ENCODE measurements at regions not wholly inside any gene's neighbourhood (a gene's known extent, or its start where the extent isn't known, plus 50 kb on each side); places are given as distances from the start of the nearest gene placed in this dataset.
A peak's percentile ranks its signal among the peaks of the same experiment; 100 is the strongest.

- H3F3A ChIP-seq (replicated peaks; ENCODE audit: insufficient read depth), result peaks cover 48% of the 10 kb centered on the region
- peaks cover 0 to 49% of the 10 kb centered on the region in 2 experiments; a peak in 3 of 4 replicates for H3K4me1 ChIP-seq (ENCODE audit: control insufficient read depth in 1 of 2, insufficient read depth in 2 of 2, low read depth in 1 of 2, low read length in 1 of 2)
- ChIA-PET CTCF (no interaction called here), POLR2A (no interaction called here)
- no peak for TF ChIP-seq RAD21 (IDR thresholded peaks at IDR 0.05; ENCODE audit: low read length)
- TF ChIP-seq, protein P1, sequence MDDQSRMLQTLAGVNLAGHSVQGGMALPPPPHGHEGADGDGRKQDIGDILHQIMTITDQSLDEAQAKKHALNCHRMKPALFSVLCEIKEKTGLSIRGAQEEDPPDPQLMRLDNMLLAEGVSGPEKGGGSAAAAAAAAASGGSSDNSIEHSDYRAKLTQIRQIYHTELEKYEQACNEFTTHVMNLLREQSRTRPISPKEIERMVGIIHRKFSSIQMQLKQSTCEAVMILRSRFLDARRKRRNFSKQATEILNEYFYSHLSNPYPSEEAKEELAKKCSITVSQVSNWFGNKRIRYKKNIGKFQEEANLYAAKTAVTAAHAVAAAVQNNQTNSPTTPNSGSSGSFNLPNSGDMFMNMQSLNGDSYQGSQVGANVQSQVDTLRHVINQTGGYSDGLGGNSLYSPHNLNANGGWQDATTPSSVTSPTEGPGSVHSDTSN (IDR thresholded peaks at IDR 0.05), result peak; percentile 34; the same call in 1 of the 2 replicates
- no peak for TF ChIP-seq USF2 (IDR thresholded peaks at IDR 0.05; ENCODE audit: borderline replicate concordance, low read depth, low read length)
- H3K4me2 ChIP-seq, result no peak overlapping the region
- H3K27ac ChIP-seq (ENCODE audit: low read depth in 2 of 2, low read length in 1 of 2), result peak overlapping the region in 1 of 2 experiments; percentile 90; a peak in 2 of 4 replicates
- H3K36me3 ChIP-seq (replicated peaks in 1 of 2; ENCODE audit: control insufficient read depth in 1 of 2, insufficient read depth in 2 of 2, low read length in 1 of 2), result no peaks in the 10 kb centered on the region
- no peak for DNase-seq
- WGBS (ENCODE audit: low lambda C conversion rate), result 48% methylated on average over 2 of the region's 2 CpGs
- H3K27me3 ChIP-seq (ENCODE audit: insufficient read depth), result no peaks in the 10 kb centered on the region
- no peaks in the 10 kb centered on the region for H3K9me2 ChIP-seq
- H3K9me3 ChIP-seq, result no peaks in the 10 kb centered on the region
- H4K20me1 ChIP-seq (ENCODE audit: insufficient read depth), result no peaks in the 10 kb centered on the region
- H2AFZ ChIP-seq (ENCODE audit: low read depth), result no peak overlapping the region
- peak overlapping the region; percentile 55; the same call in 1 of the 2 replicates for H3K9ac ChIP-seq
- H3K4me3 ChIP-seq (ENCODE audit: low read depth in 2 of 2, low read length in 1 of 2), result no peak overlapping the region
- no peaks in the 10 kb centered on the region for H3K79me2 ChIP-seq (ENCODE audit: insufficient read depth)
Observed at GRCh38 chr18:45168866-45169600, 446.2 kb upstream of the SLC14A2 start.

DNA sequence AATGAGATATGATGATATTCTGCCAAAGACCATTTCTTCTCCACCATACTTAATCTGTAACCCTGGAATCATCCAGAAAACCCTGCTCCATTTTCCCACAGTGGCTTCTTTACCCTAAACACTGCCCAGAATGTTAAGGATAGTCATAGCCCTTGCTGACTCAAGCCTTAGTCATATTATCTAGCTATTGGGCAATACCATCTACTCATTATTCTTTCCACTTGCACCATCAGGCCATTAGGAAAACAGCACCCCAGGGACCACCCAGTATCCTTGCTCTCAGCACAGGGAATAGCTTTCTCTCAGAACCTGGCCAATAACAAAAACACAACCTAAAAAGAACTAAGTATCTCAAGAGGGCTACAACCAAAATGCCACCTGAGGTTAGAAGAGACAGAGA lies 445.7 kb upstream of the SLC14A2 start:
- H3K9ac ChIP-seq, result peak overlapping the region; percentile 55; the same call in 1 of the 2 replicates
- H3K36me3 ChIP-seq (replicated peaks in 1 of 2; ENCODE audit: control insufficient read depth in 1 of 2, insufficient read depth in 2 of 2, low read length in 1 of 2), result no peaks in the 10 kb centered on the region
- H3K27ac ChIP-seq (ENCODE audit: low read depth in 2 of 2, low read length in 1 of 2), result peak overlapping the region in 1 of 2 experiments; percentile 90; a peak in 2 of 4 replicates
- peaks cover 0 to 43% of the 10 kb centered on the region in 2 experiments for H3K4me1 ChIP-seq (ENCODE audit: control insufficient read depth in 1 of 2, insufficient read depth in 2 of 2, low read depth in 1 of 2, low read length in 1 of 2)
- ChIA-PET CTCF (no interaction called here), POLR2A (no interaction called here)
- H3K4me2 ChIP-seq, result no peak overlapping the region
- no peaks in the 10 kb centered on the region for H3K9me2 ChIP-seq
- peaks cover 48% of the 10 kb centered on the region for H3F3A ChIP-seq (replicated peaks; ENCODE audit: insufficient read depth)
- no peak overlapping the region for H2AFZ ChIP-seq (ENCODE audit: low read depth)
- H3K27me3 ChIP-seq (ENCODE audit: insufficient read depth), result no peaks in the 10 kb centered on the region
- H3K9me3 ChIP-seq, result no peaks in the 10 kb centered on the region
- no peak for DNase-seq
- no peak overlapping the region for H3K4me3 ChIP-seq (ENCODE audit: low read depth in 2 of 2, low read length in 1 of 2)
- H3K79me2 ChIP-seq (ENCODE audit: insufficient read depth), result no peaks in the 10 kb centered on the region
- H4K20me1 ChIP-seq (ENCODE audit: insufficient read depth), result no peaks in the 10 kb centered on the region
- TF ChIP-seq CHD2 (IDR thresholded peaks at IDR 0.05; ENCODE audit: low read length, partially characterized antibody) (no peak), MAX (IDR thresholded peaks at IDR 0.05; ENCODE audit: low read depth) (0 out of 2 replicates have a peak, but pooled peaks have one; percentile 16), ELF1 (IDR thresholded peaks at IDR 0.05) (no peak), GATA2 (CRISPR knock-in tag; IDR thresholded peaks at IDR 0.05) (no peak), JUND (IDR thresholded peaks at IDR 0.05) (peak; percentile 89), SMC3 (IDR thresholded peaks at IDR 0.05; ENCODE audit: low read depth, low read length) (no peak), NRF1 (IDR thresholded peaks at IDR 0.05; ENCODE audit: low read depth, low read length) (no peak), NFIC (IDR thresholded peaks at IDR 0.05; ENCODE audit: borderline replicate concordance) (peak; percentile 30; the same call in 1 of the 2 replicates), RAD21 (IDR thresholded peaks at IDR 0.05; ENCODE audit: low read length) (no peak), RCOR1 (IDR thresholded peaks at IDR 0.05; ENCODE audit: low read length) (no peak), TCF12 (IDR thresholded peaks at IDR 0.05) (peak; percentile 71), TAF1 (IDR thresholded peaks at IDR 0.05; ENCODE audit: borderline replicate concordance, low read depth, low read length) (no peak), MEF2A (IDR thresholded peaks at IDR 0.05; ENCODE audit: borderline replicate concordance, low read depth) (0 out of 2 replicates have a peak, but pooled peaks have one; percentile 12), CTCF (IDR thresholded peaks at IDR 0.05) (peak; percentile 32; the same call in 1 of the 2 replicates), FOSL2 (IDR thresholded peaks at IDR 0.05; ENCODE audit: borderline replicate concordance, low read depth) (peak; percentile 96), GABPA (IDR thresholded peaks at IDR 0.05; ENCODE audit: low read depth) (no peak), YY1 (IDR thresholded peaks at IDR 0.05; ENCODE audit: low read depth) (peak; percentile 25; the same call in 1 of the 2 replicates), FOXM1 (IDR thresholded peaks at IDR 0.05; ENCODE audit: low read depth) (no peak), USF2 (IDR thresholded peaks at IDR 0.05; ENCODE audit: borderline replicate concordance, low read depth, low read length) (no peak), RFX5 (IDR thresholded peaks at IDR 0.05; ENCODE audit: low read length) (no peak), EP300 (IDR thresholded peaks at IDR 0.05; ENCODE audit: borderline replicate concordance in 1 of 2, low read depth in 1 of 2, low read length in 1 of 2) (peak in 1 of 2 experiments; percentile 68; a peak in 2 of 4 replicates)
- TF ChIP-seq, protein P1 (IDR thresholded peaks at IDR 0.05), result no peak; the same call in 1 of the 2 replicates

Data from SK-N-SH (cell line).